ENCODE measurements at regions not wholly inside any gene's neighbourhood (a gene's known extent, or its start where the extent isn't known, plus 50 kb on each side); places are given as distances from the start of the nearest gene placed in this dataset.
"Not testable (repeated sequence)": the region's sequence is repeated elsewhere in the genome, so short reads cannot be mapped to it uniquely, and the experiment has no call there.

DNA sequence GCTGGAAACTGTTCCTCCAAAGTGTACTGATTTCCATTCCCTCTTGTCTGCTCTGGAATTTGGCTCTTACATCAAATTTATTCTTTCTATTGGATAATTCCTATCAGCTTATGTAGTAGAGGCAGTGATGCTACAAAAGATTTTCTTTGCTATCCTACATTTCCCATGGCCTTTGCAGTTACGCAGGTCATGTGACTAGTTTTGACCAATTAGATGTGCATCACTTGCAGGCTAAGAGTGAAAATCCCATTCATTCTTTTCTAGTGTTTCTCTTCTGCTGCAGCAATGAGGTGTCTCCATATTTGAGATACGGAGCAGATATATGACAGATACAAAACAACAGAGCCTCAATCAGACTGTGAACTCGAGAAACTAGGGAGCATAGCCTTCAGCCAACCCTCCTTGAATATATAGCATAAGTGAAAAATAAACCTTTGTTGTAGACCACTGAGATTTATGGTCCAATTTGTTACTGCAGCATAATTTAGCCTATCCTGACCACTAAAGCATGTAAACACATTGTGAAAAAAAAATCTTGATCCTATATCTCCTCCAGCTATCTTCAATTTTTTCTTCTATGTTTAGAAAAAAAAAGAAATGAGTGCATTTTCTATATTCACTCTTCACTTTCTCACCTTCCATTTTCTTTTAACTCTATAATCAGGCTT is 102.0 kb downstream of the HNMT start:
- Histone ChIP-seq H3K27me3 (no peaks in the 10 kb centered on the region), H3K36me3 (no peaks in the 10 kb centered on the region), H3K27ac (no peak overlapping the region), H3K4me1 (no peaks in the 10 kb centered on the region), H3K9me3 (no peaks in the 10 kb centered on the region), H3K4me3 (no peak overlapping the region)
- WGBS, 2 donors (ENCODE audit: low coverage in 1 of 2) = 83 to 92% methylated on average over 2 to 3 of the region's 3 CpGs
- TF ChIP-seq POLR2A (IDR thresholded peaks at IDR 0.05) (no peak), POLR2AphosphoS5 (IDR thresholded peaks at IDR 0.05) (no peak)
- TF ChIP-seq, protein P1, sequence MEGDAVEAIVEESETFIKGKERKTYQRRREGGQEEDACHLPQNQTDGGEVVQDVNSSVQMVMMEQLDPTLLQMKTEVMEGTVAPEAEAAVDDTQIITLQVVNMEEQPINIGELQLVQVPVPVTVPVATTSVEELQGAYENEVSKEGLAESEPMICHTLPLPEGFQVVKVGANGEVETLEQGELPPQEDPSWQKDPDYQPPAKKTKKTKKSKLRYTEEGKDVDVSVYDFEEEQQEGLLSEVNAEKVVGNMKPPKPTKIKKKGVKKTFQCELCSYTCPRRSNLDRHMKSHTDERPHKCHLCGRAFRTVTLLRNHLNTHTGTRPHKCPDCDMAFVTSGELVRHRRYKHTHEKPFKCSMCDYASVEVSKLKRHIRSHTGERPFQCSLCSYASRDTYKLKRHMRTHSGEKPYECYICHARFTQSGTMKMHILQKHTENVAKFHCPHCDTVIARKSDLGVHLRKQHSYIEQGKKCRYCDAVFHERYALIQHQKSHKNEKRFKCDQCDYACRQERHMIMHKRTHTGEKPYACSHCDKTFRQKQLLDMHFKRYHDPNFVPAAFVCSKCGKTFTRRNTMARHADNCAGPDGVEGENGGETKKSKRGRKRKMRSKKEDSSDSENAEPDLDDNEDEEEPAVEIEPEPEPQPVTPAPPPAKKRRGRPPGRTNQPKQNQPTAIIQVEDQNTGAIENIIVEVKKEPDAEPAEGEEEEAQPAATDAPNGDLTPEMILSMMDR (IDR thresholded peaks at IDR 0.05) = no peak
- ATAC-seq = no peak

DNA sequence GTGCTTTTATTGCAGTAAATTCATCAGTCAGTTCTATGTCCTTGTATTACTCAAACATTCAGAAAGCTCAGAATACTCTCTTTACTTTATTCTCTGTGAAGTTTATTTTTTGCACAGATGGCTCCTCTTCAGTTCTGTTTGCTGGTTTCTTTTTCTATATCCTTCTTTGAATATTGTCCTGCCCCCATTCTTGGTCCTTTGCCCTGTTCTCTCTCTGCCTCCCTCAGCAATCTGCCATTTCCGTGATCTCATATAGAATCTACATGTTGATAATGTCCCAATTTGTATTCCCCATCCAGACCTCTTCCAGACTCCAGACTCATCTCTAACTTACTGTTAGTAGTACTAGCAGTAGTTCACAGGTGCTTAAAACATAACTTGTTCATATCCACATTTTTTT is 102.6 kb downstream of the HNMT start:
- no peak overlapping the region for H3K27ac ChIP-seq
- H3K36me3 ChIP-seq = no peaks in the 10 kb centered on the region
- no peak overlapping the region for H3K4me3 ChIP-seq
- H3K9me3 ChIP-seq = no peaks in the 10 kb centered on the region
- TF ChIP-seq EP300 (IDR thresholded peaks at IDR 0.05) = no peak
- TF ChIP-seq POLR2A (IDR thresholded peaks at IDR 0.05) = no peak
- WGBS, 2 donors (ENCODE audit: low coverage in 1 of 2) = 100% methylated on average over 1 of the region's 1 CpG
- no peaks in the 10 kb centered on the region for H3K4me1 ChIP-seq
- ATAC-seq = no peak
- H3K27me3 ChIP-seq = no peaks in the 10 kb centered on the region

DNA sequence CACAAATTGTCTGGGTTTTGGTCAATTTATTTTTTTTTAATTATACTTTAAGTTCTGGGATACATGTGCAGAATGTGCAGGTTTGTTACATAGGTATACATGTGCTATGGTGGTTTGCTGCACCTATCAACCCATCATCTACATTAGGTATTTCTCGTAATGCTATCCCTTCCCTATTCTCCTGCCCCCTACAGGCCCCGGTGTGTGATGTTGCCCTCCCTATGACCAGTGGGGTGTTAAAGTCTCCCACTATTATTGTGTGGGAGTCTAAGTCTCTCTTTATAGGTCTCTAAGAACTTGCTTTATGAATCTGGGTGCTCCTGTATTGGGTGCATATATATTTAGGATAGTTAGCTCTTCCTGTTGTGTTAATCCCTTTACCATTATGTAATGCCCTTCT is 104.4 kb downstream of the HNMT start:
- H3K27ac ChIP-seq, H3K4me1 ChIP-seq, H3K27me3 ChIP-seq, H3K36me3 ChIP-seq, H3K9me3 ChIP-seq, H3K4me3 ChIP-seq, ATAC-seq: not testable (repeated sequence)
- WGBS, 2 donors (ENCODE audit: low coverage in 1 of 2) = 65 to 70% methylated on average over 2 of the region's 2 CpGs

DNA sequence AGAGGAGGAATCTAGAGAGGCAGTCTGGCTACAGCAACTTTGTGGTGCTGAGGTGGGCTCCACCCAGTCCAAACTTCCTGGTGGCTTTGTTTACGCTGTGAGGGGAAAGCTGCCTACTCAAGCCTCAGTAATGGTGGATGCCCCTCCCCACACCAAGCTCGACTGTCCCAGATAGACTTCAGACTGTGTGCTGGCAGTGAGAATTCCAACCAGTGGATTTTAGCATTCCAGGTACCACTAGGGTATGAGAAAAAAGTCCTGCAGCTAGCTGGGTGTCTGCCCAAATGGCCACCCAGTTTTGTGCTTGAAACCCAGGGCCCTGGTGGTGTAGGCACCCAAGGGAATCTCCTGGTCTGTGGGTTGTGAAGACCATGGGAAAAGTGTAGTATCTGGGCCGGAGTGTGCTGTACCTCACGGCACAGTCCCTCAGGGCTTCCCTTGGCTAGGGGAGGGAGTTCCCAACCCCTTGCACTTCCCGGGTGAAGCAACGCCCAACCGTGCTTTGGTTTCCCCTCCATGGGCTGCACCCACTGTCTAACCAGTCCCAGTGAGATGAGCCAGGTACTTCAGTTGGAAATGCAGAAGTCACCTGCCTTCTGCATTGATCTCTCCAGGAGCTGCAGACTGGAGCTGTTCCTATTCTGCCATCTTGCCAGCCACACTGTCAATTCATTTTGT is 106.9 kb downstream of the HNMT start:
- H3K27ac ChIP-seq, H3K36me3 ChIP-seq, H3K4me3 ChIP-seq, ATAC-seq, H3K9me3 ChIP-seq, H3K4me1 ChIP-seq, H3K27me3 ChIP-seq: not testable (repeated sequence)
- WGBS, 2 donors (ENCODE audit: low coverage in 1 of 2) = 100% methylated on average over 1 of the region's 7 CpGs; no CpG with 5 or more reads in 1 of the 2 donors

DNA sequence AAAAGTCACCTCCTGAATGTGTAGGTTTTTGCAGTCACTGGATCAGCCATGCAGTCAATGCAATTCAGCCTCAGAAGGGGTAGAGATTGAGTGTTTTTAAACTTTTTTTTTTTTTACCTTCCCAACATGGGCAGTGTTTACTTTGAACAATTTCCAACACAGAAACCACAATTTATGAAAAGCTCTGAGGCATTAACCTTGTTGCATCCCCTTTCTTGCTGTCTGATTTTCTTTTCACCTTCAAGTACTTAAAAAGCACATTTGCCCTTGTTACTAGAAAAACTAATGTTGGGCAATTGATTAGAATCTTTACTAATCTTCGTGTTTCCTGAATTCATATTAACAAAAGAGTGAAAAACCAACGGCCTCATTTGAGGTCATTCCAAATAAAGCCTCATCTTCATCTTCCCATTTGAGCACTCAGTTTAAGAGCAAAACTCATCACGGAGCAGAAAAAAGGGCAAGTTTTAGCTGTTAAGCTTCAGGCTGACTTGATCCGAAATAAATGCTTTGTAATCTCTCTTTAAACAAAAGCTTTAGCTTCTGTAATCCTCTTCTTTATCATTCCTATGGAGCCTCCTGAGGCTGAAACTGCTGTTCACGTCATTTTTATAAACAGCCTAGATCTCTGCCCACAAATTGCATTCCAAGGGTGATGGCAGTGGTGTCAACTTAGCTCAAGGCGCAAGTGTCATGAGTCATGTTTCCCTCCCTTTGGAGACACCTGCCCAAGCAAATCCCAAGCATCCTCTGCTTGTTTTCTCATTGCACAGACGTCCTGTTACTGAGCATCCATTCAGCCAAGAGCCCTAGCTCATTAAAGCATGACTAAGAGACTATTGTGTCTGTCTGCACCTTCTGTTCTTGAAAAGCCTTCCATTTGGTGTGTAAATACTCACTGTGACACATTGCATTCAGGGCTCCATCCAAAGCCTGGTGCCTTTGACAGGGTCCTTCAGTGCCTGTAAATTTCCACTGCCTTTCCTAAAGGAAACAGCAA is 107.7 kb downstream of the HNMT start:
- no peak overlapping the region for H3K27ac ChIP-seq
- H3K27me3 ChIP-seq = no peaks in the 10 kb centered on the region
- WGBS, 2 donors (ENCODE audit: low coverage in 1 of 2) = 24 to 41% methylated on average over 7 of the region's 7 CpGs
- H3K4me1 ChIP-seq = no peaks in the 10 kb centered on the region
- H3K4me3 ChIP-seq = no peak overlapping the region
- no peaks in the 10 kb centered on the region for H3K36me3 ChIP-seq
- TF ChIP-seq, protein P1 (IDR thresholded peaks at IDR 0.05) = no peak
- ATAC-seq = no peak
- H3K9me3 ChIP-seq = no peaks in the 10 kb centered on the region

DNA sequence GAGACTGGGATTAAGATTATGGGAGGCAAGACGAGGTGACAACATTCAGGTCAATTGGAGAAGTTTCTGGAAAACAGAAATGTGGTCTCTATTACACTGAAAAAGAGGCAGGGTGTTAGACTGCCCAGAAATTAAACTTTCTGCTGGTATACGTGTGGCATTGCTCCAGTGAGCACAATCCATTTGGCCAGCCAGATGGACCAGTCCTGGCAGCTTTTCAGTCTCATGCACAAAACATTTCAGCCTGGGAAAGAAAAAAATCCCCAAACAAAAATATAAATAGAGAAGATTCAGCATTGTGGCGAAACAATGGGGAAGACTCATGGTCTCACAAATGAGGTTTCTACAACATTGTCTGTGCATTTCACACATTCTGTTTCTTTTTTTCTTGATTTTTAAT is 113.9 kb downstream of the HNMT start:
- ATAC-seq = no peak
- Histone ChIP-seq H3K36me3 (no peaks in the 10 kb centered on the region), H3K4me3 (no peak overlapping the region), H3K27me3 (no peaks in the 10 kb centered on the region), H3K4me1 (no peaks in the 10 kb centered on the region), H3K27ac (no peak overlapping the region), H3K9me3 (no peaks in the 10 kb centered on the region)
- TF ChIP-seq, protein P1 (IDR thresholded peaks at IDR 0.05) = no peak
- TF ChIP-seq POLR2AphosphoS5 (IDR thresholded peaks at IDR 0.05) (no peak), EP300 (IDR thresholded peaks at IDR 0.05) (no peak), POLR2A (IDR thresholded peaks at IDR 0.05) (no peak)
- WGBS, 2 donors (ENCODE audit: low coverage in 1 of 2) = 69 to 73% methylated on average over 3 of the region's 3 CpGs

All from gastroesophageal sphincter (tissue), 4 donors.